GM12878 (cell line): ENCODE measurements at regions not wholly inside any gene's neighbourhood (a gene's known extent, or its start where the extent isn't known, plus 50 kb on each side); places are given as distances from the start of the nearest gene placed in this dataset.

Experiments used
- BHLHE40 ChIP-seq, 2 experiments: fragments of 450-650 bp in 1 of 2; IDR thresholded peaks; 2 replicates each; pipeline ENCODE4 v1.6.1; 2011 to 2017; ENCODE audit warnings: low read depth in 2 of 2, borderline replicate concordance in 1 of 2, improper control_type of control experiment in 1 of 2, low read length in 1 of 2, mild to moderate bottlenecking in 1 of 2
- CHD2 ChIP-seq: IDR thresholded peaks from 2 replicates; pipeline ENCODE4 v1.6.1; 2011; ENCODE audit warnings: low read depth, low read length, improper control_type of control experiment, borderline replicate concordance
- ETV6 ChIP-seq, 2 experiments: fragments of 450-650 bp in 1 of 2; IDR thresholded peaks in 1 of 2; conservative IDR thresholded peaks in 1 of 2; 2 replicates each; pipeline ENCODE4 v1.6.1; 2014; ENCODE audit warnings: antibody characterized with exemption in 1 of 2, borderline replicate concordance in 1 of 2, low read depth in 1 of 2, mild to moderate bottlenecking in 1 of 2, moderate library complexity in 1 of 2
- GATAD2B ChIP-seq: fragments of 450-650 bp; conservative IDR thresholded peaks from 2 replicates; pipeline ENCODE4 v1.6.1; 2017; ENCODE audit warnings: low read depth, mild to moderate bottlenecking, moderate library complexity
- NR2C2 ChIP-seq: IDR thresholded peaks from 2 replicates; pipeline ENCODE4 v1.6.1; 2011; ENCODE audit warnings: borderline replicate concordance, low read depth; ENCODE audit not compliant: control insufficient read depth, insufficient read length
- PAX8 ChIP-seq: fragments of 450-650 bp; IDR thresholded peaks from 2 replicates; pipeline ENCODE4 v1.6.1; 2017; ENCODE audit warnings: mild to moderate bottlenecking, moderate library complexity
- RB1 ChIP-seq: fragments of 450-650 bp; formaldehyde crosslinking; IDR thresholded peaks from 2 replicates; pipeline ENCODE4 v1.6.1; 2017; ENCODE audit warnings: mild to moderate bottlenecking, borderline replicate concordance
- SIN3A ChIP-seq: IDR thresholded peaks from 2 replicates; pipeline ENCODE4 v1.6.1; 2012; ENCODE audit warnings: low read depth, low read length, improper control_type of control experiment
- ZNF217 ChIP-seq: fragments of 450-650 bp; IDR thresholded peaks from 2 replicates; pipeline ENCODE4 v1.6.1; 2017; ENCODE audit warnings: antibody characterized with exemption, mild to moderate bottlenecking
- ZNF384 ChIP-seq: IDR thresholded peaks from 2 replicates; pipeline ENCODE4 v1.6.1; 2012; ENCODE audit warnings: low read depth, mild to moderate bottlenecking, low read length, improper control_type of control experiment, borderline replicate concordance
- TF ChIP-seq, protein P1 (sequence below): fragments of 450-650 bp; formaldehyde crosslinking; IDR thresholded peaks from 2 replicates; pipeline ENCODE4 v1.4.0; 2022; ENCODE audit warnings: mild to moderate bottlenecking, moderate library complexity
- TF ChIP-seq, protein P2 (sequence below): IDR thresholded peaks from 2 replicates; pipeline ENCODE4 v1.6.1; 2012; ENCODE audit warnings: low read depth, low read length, improper control_type of control experiment
- TF ChIP-seq, protein P3 (sequence below), 3 experiments: IDR thresholded peaks in 2 of 3; conservative IDR thresholded peaks in 1 of 3; 2 replicates each; pipeline ENCODE4 v1.5.1; 2011; ENCODE audit warnings: low read depth in 3 of 3, low read length in 3 of 3, mild to moderate bottlenecking in 3 of 3, control low read depth in 2 of 3, moderate library complexity in 2 of 3, inconsistent platforms in 1 of 3, mixed read lengths in 1 of 3; ENCODE audit not compliant: control insufficient read depth in 2 of 3, insufficient read depth in 1 of 3; ENCODE audit errors: extremely low read depth in 1 of 3

DNA sequence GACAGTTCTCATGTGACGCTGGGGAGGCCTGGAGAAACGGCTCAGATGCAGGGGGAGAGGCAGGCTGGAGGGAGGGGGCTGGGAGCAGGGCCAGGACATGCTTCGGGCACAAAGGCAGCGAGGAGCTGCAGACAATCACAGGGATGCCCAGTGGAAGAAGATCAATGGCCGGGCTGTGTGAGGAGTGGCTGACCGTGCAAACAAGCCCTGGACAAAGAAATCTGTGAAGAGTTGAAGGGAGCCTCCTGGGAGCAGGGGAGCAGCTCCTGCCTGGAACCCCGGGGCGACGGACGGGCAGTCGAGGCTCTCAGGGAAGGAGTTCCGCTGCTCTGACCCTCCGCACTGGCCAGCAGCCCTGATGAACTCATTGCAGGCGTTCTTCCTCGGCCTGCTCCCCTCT, 126.7 kb upstream of the B3GAT1 start (continued):
- TF ChIP-seq, protein P1, sequence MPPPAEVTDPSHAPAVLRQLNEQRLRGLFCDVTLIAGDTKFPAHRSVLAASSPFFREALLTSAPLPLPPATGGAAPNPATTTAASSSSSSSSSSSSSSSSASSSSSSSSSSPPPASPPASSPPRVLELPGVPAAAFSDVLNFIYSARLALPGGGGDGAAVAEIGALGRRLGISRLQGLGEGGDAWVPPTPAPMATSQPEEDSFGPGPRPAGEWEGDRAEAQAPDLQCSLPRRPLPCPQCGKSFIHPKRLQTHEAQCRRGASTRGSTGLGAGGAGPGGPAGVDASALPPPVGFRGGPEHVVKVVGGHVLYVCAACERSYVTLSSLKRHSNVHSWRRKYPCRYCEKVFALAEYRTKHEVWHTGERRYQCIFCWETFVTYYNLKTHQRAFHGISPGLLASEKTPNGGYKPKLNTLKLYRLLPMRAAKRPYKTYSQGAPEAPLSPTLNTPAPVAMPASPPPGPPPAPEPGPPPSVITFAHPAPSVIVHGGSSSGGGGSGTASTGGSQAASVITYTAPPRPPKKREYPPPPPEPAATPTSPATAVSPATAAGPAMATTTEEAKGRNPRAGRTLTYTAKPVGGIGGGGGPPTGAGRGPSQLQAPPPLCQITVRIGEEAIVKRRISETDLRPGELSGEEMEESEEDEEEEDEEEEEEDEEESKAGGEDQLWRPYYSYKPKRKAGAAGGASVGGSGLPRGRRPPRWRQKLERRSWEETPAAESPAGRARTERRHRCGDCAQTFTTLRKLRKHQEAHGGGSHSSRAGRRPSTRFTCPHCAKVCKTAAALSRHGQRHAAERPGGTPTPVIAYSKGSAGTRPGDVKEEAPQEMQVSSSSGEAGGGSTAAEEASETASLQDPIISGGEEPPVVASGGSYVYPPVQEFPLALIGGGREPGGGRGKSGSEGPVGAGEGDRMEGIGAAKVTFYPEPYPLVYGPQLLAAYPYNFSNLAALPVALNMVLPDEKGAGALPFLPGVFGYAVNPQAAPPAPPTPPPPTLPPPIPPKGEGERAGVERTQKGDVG (CRISPR knock-in tag) = no peak
- no peak for TF ChIP-seq SIN3A
- TF ChIP-seq RB1 = no peak
- TF ChIP-seq, protein P2, sequence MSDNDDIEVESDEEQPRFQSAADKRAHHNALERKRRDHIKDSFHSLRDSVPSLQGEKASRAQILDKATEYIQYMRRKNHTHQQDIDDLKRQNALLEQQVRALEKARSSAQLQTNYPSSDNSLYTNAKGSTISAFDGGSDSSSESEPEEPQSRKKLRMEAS = no peak
- no peak for TF ChIP-seq BHLHE40 (IDR thresholded peaks at IDR 0.05; ENCODE audit: borderline replicate concordance in 1 of 2, low read depth in 2 of 2, low read length in 1 of 2)
- no peak for TF ChIP-seq PAX8
- TF ChIP-seq ETV6 (conservative IDR thresholded peaks at IDR 0.05 in 1 of 2, IDR thresholded peaks at IDR 0.05 in 1 of 2; ENCODE audit: borderline replicate concordance in 1 of 2, low read depth in 1 of 2) = no peak
- no peak for TF ChIP-seq CHD2
- TF ChIP-seq ZNF217 = no peak
- TF ChIP-seq, protein P3, sequence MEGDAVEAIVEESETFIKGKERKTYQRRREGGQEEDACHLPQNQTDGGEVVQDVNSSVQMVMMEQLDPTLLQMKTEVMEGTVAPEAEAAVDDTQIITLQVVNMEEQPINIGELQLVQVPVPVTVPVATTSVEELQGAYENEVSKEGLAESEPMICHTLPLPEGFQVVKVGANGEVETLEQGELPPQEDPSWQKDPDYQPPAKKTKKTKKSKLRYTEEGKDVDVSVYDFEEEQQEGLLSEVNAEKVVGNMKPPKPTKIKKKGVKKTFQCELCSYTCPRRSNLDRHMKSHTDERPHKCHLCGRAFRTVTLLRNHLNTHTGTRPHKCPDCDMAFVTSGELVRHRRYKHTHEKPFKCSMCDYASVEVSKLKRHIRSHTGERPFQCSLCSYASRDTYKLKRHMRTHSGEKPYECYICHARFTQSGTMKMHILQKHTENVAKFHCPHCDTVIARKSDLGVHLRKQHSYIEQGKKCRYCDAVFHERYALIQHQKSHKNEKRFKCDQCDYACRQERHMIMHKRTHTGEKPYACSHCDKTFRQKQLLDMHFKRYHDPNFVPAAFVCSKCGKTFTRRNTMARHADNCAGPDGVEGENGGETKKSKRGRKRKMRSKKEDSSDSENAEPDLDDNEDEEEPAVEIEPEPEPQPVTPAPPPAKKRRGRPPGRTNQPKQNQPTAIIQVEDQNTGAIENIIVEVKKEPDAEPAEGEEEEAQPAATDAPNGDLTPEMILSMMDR (IDR thresholded peaks at IDR 0.05 in 2 of 3, conservative IDR thresholded peaks at IDR 0.05 in 1 of 3; ENCODE audit: control insufficient read depth in 2 of 3, extremely low read depth in 1 of 3, insufficient read depth in 1 of 3, low read depth in 3 of 3, low read length in 3 of 3) = no peak
- no peak for TF ChIP-seq ZNF384
- no peak for TF ChIP-seq NR2C2
- TF ChIP-seq GATAD2B = no peak
- TF ChIP-seq, all 136 proteins: peak for 0
